ENCODE measurements at regions not wholly inside any gene's neighbourhood (a gene's known extent, or its start where the extent isn't known, plus 50 kb on each side); places are given as distances from the start of the nearest gene placed in this dataset.

GRCh38 chr11:103625624-103625965 is 410.8 kb upstream of the DDI1 start:
- TF ChIP-seq CTCF (IDR thresholded peaks at IDR 0.05; ENCODE audit: poor library complexity, severe bottlenecking) (no peak), REST (IDR thresholded peaks at IDR 0.05; ENCODE audit: borderline replicate concordance) (no peak), EP300 (conservative IDR thresholded peaks at IDR 0.05; ENCODE audit: poor library complexity, severe bottlenecking) (no peak), EZH2 (IDR thresholded peaks at IDR 0.05; ENCODE audit: borderline replicate concordance, insufficient read depth, low read length, poor library complexity, severe bottlenecking) (no peak), SMC3 (conservative IDR thresholded peaks at IDR 0.05; ENCODE audit: poor library complexity) (no peak), POLR2AphosphoS5 (IDR thresholded peaks at IDR 0.05) (no peak), RAD21 (conservative IDR thresholded peaks at IDR 0.05) (no peak)
